GM18867 (cell line): ENCODE measurements at regions not wholly inside any gene's neighbourhood (a gene's known extent, or its start where the extent isn't known, plus 50 kb on each side); places are given as distances from the start of the nearest gene placed in this dataset.

Experiments
- ATAC-seq: cut with Tn5 transposase; IDR thresholded peaks from one replicate; pipeline ENCODE4 v1.9.1; 2021; ENCODE audit warnings: mild to moderate bottlenecking, moderate library complexity; ENCODE audit not compliant: unreplicated experiment

DNA sequence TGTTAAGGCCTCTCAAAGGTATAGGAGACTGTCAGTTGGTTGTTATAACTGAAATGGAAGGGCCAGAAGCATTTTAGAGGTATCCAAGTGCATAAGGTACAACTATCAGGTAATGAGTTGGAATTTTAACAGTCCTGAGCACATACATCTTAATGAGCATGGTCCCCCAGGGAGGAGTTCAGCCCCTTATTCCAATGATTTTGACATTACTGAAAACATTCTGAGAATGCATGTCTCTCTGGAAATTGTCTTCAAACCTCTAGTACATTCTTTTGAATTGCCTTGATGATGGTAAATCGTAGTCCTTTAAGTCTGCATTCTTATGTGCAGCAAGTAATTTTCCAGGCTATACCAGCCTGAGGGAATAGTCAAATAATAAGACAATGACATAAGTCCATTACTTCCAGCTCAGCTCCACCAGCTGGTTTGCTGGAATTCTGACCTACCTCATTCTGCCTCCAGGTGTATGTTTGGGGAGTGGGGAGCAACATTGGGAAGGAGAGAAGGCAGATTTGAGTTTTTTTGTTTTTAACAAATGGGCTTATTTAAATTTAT lies 239.2 kb downstream of the MSRB3 start:
- ATAC-seq = no peak

DNA sequence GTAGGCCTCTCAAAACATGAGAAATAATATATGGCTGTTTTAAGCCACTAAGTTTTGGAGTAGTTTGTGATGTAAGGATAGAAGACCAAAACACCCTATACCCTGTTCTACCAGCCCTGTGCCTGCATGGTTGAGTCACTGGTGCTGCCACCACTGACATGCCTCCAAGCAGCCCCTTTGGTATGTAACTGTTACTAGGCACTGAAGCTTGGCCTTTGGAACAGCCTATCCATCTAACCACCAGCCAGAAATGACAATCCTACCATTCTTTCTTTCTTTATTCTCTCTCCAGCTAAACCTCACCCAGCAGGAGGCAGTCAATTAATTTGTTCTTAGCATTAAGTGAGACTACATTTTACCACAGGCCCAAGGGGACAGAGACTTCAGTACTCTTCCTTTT lies 240.3 kb downstream of the MSRB3 start:
- no peak for ATAC-seq

DNA sequence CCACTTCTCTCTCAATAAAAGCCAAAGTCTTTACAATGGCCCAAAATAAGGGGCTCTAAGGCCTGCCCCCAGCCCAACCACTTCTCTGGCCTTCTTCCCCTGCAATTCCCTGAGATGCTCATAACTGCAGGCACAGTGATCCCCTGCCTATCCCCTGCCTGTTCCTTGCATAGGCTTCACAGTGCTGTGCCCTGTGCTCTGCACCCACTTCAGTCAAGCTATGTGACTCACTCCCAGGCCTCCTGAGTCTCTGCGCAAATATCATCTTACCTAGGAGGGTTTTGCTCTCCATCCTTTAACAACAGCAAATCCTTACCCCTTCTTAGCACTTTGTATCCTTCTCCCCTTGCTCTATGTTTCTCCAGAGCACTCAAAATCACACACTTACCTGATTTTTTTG lies 242.2 kb downstream of the MSRB3 start:
- no peak for ATAC-seq

DNA sequence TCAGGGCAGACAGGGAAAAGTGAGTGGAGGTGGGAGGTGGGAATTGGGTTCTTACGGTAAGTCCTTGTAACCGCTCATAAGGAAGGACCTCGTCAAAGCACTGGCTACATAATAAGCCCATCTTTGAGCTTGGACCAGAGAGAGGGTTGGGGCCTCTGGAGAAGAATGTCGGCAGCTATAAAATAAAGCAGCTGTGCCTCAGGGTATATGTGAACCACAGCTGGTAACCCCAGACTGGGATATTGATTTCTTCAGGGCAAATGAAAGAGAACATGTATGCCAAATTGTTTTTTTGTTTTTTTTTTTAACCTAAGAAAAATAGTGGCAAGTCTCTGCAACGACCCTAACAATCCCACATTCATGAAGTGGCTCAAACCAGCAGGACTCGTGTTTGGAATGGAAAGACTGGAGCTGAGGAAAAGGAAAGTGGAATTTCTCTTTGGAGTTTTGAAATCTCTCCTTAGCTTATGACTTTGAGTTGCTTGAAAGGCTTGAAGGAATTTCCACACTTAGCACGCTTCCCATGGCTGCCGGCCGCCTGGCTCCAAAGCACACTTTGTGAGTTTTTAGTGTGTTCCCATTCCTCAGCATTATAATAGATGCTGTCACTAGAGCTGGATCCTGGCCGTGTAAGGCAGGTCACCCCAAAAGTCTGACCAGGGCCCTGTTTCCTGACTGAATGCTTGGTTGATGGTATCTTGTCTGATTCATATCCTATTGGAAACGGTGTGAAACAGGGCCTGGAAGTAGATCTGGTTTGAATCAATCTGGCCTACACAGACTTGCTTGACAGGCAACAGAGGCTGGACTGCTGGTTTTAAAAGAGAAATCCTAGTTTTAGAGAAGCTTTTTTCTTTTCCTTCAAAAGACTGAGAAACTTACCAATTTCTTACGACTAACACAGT lies 244.7 kb downstream of the MSRB3 start:
- no peak for ATAC-seq

DNA sequence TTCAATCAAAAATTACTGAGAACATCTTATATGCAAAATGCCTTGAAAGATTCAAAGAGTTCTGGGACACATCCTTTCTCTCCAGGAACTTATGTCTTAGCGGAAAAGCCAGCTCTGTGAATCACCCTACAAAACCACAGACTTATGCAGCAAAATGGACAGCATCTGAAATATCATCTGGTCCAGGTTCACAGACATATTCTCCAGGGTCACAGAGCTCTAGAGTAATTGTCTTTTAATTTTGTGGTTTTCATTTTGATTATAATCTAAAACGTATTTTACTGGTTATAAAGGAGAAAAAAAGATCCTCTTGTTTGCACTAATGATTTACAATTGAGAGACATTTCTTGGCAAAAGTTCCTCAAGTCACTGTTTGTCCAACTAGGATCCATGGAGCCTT lies 246.2 kb downstream of the MSRB3 start:
- ATAC-seq = no peak

DNA sequence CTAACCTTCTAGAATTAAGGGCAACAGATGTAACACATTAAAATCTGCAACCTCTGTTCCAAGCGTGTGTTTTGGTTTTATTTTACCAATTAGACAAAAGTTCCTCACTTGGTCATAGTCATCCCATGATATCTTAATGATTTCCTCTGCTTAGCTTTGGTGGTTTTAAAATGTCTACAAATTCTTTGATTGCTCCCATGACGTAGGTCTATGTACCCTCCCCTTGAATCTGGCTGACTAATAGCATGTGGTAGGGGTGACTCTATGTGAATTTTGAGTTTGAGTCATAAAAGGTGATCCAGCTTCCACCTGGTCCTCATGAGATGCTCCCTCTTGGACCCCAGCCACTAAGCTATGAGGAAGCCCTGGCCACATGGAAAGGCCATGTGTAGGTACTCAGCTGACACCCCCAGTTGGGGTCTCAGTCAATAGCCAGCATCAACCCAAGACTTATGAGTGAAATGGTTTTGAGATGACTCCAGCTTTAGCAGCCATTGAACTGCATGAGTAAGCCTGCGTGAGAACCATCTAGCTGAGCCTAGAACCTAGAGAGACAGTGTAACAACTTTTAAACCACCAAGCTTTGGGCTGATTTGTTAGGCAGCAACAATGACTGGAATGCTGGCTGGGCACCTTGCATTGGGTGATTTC lies 247.1 kb downstream of the MSRB3 start:
- ATAC-seq = no peak

DNA sequence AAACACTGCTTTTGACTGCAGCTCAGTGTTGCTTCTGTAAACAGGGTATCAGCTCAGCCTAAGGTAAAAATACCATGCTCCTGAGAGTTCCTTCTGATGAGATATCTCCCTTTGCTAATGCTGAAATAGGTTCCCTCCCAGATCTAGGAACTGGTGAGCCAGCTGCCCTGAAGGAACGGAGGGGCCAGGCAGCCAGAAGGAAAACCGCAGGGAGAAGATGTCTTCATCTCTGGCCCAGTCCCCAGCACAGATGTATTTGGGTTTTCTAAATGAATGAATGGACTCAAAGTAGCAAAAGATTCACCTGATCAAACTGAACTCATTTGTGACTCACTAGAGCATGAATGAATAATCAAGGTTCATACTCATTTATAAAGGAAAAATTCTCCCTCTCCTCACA lies 247.8 kb downstream of the MSRB3 start:
- ATAC-seq = no peak

DNA sequence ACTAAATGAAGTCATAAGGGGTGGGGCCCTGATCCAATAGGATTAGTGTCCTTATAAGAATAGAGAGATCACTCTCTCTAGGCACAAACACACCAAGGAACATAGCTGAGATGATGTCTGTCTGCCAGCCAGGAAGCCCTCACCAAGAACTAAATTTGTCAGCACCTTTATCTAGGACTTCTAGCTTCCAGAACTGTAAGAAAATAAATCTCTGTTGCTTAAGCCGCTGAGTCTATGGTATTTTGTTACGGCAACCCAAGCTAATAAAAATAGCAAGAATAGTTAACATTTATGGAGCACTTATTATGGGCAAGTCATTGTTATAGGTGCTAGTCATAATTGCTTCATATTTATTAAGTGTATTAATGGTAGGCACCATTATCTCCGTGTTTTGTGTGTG lies 249.6 kb downstream of the MSRB3 start:
- no peak for ATAC-seq

DNA sequence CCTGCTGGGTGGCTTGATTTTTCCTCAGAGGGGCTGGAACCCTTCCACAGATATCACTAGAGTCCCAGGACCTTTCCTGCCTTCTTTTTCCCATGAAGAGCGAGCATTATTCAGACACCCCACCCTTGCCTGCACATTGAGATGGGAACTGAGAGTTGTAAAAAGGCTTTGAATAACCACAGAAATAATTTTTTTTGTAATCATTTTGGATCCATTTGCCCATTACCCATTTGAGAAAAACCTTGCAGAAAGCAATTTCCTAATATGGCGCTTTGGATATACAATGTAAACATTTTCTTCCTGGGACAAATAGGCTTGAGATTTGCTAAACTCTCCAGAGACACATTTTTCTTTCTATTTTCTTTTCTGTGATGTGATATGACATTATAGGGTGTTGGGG lies 250.6 kb downstream of the MSRB3 start:
- no peak for ATAC-seq

DNA sequence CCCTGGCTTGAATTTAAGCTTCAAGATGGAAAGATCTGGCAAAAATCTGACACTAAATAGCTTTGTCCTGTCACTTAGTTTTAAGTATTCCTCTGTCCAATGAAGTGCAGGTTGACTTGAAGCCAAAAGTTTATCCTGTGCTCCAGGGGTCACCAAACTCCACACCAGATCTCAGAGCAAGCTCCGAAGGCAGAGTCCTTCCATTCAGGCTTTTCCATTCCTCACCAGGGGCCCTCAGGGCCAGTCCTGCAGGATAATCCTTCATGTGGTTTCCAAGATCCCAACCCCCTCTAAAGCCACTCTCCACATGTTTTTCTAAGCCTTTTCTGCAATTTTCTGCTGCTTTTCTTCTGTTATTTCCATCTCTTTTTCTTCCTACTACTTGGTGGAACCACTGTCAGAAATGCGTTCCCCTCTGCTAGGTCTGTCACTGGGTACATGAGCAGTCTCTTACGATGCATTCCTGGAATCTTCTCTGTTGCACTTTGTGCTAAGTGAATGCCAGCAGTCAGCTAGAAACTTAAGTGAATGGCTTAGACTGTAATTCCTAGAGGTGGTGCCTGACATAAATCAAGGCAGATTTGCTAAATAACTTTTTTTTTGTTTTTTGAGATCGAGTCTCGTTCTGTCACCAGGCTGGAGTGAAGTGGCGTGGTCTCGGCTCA lies 251.4 kb downstream of the MSRB3 start:
- no peak for ATAC-seq

DNA sequence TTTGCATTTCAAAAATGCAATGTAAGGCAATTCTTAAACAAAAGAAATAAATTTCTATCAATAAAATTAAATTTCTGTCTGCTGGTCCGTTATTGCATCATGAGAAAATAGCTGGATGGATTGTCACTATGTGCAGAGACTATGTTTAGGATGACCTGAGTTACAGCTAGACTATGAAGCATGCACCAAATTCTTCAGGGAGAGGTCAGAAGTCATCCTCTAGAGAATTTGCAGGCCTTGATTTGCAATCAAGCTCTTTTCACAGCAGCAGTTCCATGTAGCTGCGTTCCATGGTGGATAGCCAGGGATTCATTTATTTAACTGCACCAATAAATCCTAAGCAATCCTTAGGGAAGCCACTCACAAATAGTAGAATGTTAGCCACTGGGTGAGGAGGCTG lies 253.7 kb downstream of the MSRB3 start:
- ATAC-seq = no peak

DNA sequence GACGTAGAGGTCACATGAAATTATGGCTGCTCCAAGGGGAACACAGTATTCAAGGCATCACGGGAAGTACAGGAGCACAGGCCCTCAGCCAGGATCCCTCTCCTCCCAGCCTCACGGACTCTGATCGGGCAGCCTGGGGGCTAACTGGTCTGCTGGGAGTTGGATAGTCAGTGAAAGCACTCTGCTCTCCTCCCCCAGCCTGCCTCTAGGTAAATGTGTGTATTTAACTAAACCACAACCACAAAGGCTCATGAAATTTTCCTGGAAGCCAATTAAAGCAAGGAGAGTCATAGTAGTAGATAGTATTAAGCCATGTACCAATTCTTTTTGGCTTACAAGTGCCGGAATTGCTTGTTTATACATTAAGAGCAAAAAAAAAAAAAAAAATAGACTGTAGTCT lies 254.3 kb downstream of the MSRB3 start:
- ATAC-seq = no peak

DNA sequence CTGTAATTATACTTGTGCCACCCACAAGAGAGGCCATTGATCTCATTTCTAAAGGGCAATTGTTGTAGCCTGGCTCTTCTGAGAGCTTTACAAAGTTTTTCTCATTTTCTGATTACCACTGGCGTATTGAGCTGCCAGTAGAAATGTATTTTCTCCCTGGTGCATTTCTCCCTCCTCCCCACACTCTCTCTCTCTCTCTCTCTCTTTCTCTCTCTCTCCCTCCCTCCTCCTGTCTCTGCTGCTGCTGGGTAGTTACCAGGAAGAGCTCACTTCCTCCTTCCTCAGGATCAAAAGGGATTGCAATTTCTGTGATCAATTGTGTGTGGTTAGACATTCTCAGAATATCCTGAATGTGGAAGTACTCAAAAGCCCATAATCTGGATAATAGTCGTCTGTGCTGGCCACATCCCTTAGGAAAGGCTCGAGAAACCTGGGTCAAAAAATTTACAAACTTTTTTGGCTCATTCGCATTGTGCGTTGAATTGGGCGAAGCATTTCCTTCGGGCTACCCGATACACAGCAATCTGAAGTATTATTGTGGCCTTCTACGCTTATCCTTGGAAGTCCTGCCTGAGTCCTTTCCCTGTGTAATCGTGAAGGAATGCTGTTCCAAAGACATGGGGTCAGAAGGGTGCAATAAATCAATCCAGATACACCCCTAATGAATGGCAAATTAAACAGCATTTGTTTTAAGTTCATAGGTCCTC lies 254.8 kb downstream of the MSRB3 start:
- ATAC-seq = no peak

DNA sequence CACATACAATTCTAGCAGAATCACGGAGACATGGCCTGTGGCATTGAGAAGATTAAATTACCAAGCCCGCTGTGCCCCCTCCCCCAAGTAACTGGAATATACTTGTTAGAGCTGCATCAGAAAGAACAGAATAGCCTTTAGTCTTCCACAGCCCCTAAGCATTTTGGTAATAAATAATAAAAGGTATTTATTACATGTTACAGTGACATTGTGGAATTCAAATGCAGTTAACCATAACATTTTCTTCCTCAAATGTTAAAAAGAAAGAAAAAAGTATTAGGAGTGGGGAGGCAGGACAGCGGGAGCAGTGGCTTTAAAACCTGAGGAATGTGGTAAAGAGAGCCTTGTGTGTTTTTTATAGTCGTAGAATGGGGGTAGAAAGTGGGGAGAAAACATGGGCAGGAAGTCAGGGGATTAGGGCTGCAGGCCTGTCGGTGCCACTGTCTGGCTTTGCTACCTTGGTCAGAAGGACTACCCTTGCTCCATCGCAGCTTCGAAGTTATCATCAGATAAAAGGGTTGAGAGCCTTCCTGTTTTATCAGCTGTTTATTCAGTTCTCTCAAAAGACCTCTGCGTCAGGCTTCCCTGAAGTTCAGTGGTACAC lies 255.9 kb downstream of the MSRB3 start:
- ATAC-seq = no peak

DNA sequence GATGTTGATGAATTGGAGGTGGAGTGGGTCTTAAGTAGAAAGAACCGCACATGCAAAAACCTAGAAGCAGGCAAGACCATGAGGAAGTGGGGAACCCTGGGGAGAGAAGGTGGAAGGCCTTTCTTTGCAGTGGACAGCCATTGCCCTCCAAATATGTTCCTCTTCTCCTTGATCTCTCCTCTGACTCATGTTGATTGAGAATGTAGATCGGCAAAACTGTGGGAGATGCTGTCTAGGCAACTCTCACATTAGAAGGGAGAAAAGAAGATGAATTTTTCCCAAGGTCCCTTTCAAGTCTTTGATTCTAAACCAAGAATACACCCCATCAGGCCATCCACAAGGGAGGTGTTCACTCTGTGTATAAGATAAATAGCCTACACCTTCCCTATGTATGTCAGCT lies 257.5 kb downstream of the MSRB3 start:
- no peak for ATAC-seq

DNA sequence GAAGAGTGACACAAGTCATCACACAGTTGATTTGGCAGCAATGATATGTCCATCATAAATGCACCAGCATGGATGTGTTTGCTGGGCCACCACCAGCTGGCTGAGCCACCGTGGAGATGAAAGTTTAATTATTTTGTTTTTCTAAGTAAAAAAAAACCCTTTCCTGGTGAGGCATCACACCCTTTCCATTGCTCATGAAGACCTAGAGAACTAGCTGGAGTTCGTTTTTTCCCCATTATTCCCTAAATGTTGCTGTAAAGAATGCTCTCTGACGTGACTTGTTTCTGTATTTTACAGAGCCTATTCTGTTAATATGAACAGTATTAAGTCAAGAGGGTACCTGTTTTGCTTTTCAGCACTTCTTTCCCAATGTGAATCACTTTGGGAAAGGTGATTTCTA lies 257.9 kb downstream of the MSRB3 start:
- ATAC-seq = no peak

DNA sequence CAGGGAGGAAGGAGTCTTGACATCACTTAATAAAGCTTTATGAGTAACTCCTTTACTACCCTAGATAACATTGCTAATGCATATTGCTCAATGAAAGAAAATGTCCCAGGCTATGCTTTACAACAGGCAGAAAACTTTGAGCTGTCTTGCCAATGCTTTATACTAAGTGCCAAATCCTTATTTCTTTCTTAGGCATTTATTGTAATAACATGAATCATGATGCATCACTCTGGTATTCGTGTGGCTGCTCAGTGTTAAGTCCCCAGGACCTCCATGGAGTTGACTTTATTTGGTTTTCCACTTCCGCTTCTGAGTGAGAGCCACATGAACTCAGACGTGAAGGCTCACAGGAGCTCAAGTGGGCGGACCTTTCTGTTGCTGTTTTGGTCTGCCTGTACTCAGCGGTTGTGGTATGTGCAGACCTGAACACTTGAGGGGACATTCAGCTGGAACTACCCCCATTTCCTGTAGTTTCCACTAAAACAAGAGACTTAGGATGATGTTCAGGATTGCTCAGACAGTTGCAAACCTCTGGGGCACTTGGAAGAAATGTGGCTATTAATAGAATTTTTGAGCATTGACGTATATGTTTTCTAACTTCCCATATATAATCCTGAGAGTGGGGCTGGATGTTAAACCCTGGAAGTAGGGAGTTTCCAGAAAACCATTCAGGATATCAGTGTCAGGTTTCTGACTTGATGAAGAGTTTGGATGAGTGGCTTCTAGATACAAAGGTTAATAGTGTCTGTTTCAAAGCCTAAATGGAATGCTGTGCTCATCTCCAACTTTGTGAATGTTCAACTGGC lies 258.6 kb downstream of the MSRB3 start:
- peak; percentile 52 for ATAC-seq

DNA sequence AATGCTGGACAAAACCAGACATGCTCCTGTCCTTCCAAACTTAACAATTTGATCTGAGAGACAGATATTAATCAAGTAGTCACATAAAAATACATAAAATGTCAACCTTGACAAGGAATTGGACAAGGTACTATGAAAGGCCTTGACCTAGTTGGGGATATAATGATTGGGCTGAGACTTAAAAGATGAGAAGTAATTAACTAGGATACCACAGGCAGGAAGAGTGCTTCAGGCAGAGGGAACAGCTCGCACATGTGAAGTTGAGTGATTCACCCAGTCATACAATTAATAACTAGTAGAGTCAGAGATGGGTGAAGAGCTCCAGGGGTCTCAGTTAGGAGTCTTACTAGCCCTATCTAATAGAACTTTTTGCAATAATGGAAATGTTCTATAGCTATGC lies 259.5 kb downstream of the MSRB3 start:
- ATAC-seq = no peak

DNA sequence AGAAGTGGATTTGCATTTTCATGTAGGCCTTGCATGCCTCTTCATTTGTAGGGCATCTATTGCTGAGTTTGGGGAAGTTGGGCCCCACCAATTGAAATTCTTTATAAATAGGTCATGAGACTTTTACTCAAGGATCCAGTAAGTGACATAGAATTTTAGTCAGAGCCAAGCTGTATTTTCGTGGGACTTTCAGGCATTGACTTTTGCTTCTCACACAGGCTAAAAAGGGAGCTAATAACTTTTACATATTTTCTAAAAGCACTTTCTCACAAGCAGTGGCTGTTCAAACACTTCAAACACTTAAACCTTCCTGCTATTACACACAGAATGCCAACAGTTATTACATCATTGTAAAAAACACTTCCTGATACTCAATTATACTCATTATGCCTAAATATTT lies 260.5 kb downstream of the MSRB3 start:
- ATAC-seq = no peak

DNA sequence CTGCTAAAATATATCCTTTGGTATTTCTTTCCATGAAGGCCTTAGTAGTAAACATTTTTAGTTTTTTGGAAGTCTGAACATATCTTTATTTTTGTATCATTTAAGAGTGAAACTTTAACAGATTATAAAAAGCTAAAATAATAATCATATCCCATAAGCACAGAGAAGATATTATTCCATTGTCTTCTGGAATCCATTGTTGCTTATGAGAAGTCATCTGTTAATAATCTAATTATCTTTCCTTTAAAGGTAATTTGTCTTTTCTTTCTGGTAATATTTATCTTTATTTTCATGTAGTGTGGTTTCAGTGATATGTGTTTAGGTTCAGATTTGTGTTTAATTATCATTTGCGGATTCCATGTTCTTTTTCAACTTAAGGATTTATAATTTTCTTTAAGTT lies 261.7 kb downstream of the MSRB3 start:
- ATAC-seq = no peak
